Lower lobe of right lung (tissue), 2 donors: ENCODE measurements at regions not wholly inside any gene's neighbourhood (a gene's known extent, or its start where the extent isn't known, plus 50 kb on each side); places are given as distances from the start of the nearest gene placed in this dataset.

ENCODE experiments used
- ATAC-seq, 2 donors: fragments of 200-7000 bp; cut with Tn5 transposase; one replicate each; pipeline ENCODE4 v1.9.1; 2020 to 2022; ENCODE audit warnings: mild to moderate bottlenecking in 2 of 2, moderate library complexity in 2 of 2
- DNase-seq: peaks from one replicate; pipeline ENCODE4 v3.0.0-alpha.2; 2020
- H3K27ac ChIP-seq: fragments of 200-600 bp; one replicate; pipeline ENCODE4 v1.8.0; 2022
- H3K27me3 ChIP-seq: fragments of 200-600 bp; one replicate; pipeline ENCODE4 v1.8.0; 2022; ENCODE audit warnings: low read depth
- H3K36me3 ChIP-seq: fragments of 200-600 bp; one replicate; pipeline ENCODE4 v1.8.0; 2022; ENCODE audit warnings: mild to moderate bottlenecking
- H3K4me1 ChIP-seq: fragments of 200-600 bp; one replicate; pipeline ENCODE4 v1.8.0; 2022
- H3K4me3 ChIP-seq: fragments of 200-600 bp; one replicate; pipeline ENCODE4 v1.8.0; 2022; ENCODE audit warnings: mild to moderate bottlenecking
- H3K9me3 ChIP-seq: fragments of 200-600 bp; one replicate; pipeline ENCODE4 v1.8.0; 2022
- CTCF ChIP-seq: fragments of 200-600 bp; IDR thresholded peaks from one replicate; pipeline ENCODE4 v1.8.0; 2022; ENCODE audit warnings: antibody characterized with exemption, mild to moderate bottlenecking
- intact Hi-C: fragments of 100-400 bp; cut with DNase I; formaldehyde crosslinking; loops from one replicate; pipeline ENCODE4 v1.11.0; 2022
- donor health status: DM: no; HTN: yes; CAD: no; lungs with severe emphysema.

- Histone ChIP-seq H3K4me1 (no peaks in the 10 kb centered on the region), H3K27ac (no peak overlapping the region), H3K4me3 (no peak overlapping the region), H3K27me3 (no peaks in the 10 kb centered on the region), H3K36me3 (no peaks in the 10 kb centered on the region), H3K9me3 (no peaks in the 10 kb centered on the region)
- intact Hi-C loops, result no loop called here
- DNase-seq, result no peak
- no peak for ATAC-seq
- TF ChIP-seq CTCF, result no peak
Observed at GRCh38 chr2:181770150-181770549, 89.8 kb upstream of the NEUROD1 start.

GRCh38 chr2:181771356-181771755 is 91.0 kb upstream of the NEUROD1 start:
- Histone ChIP-seq H3K9me3 (no peaks in the 10 kb centered on the region), H3K27me3 (no peaks in the 10 kb centered on the region), H3K27ac (no peak overlapping the region), H3K4me3 (no peak overlapping the region), H3K4me1 (no peaks in the 10 kb centered on the region), H3K36me3 (no peaks in the 10 kb centered on the region)
- TF ChIP-seq CTCF, result no peak
- DNase-seq, result no peak
- intact Hi-C loops, result no loop called here
- no peak for ATAC-seq

GRCh38 chr2:181772334-181772733 is 92.0 kb upstream of the NEUROD1 start:
- no peaks in the 10 kb centered on the region for H3K36me3 ChIP-seq
- no peaks in the 10 kb centered on the region for H3K4me1 ChIP-seq
- H3K27me3 ChIP-seq, result no peaks in the 10 kb centered on the region
- DNase-seq, result no peak
- intact Hi-C loops, result no loop called here
- TF ChIP-seq CTCF, result no peak
- no peak for ATAC-seq
- no peak overlapping the region for H3K27ac ChIP-seq
- no peak overlapping the region for H3K4me3 ChIP-seq
- H3K9me3 ChIP-seq, result no peaks in the 10 kb centered on the region

GRCh38 chr2:181772777-181773176 is 92.5 kb upstream of the NEUROD1 start:
- Histone ChIP-seq H3K4me1 (no peaks in the 10 kb centered on the region), H3K4me3 (no peak overlapping the region), H3K27me3 (no peaks in the 10 kb centered on the region), H3K36me3 (no peaks in the 10 kb centered on the region), H3K9me3 (no peaks in the 10 kb centered on the region), H3K27ac (no peak overlapping the region)
- TF ChIP-seq CTCF, result no peak
- intact Hi-C loops, result no loop called here
- no peak for DNase-seq
- no peak for ATAC-seq

GRCh38 chr2:181774685-181775084 is 94.4 kb upstream of the NEUROD1 start:
- no peaks in the 10 kb centered on the region for H3K36me3 ChIP-seq
- H3K27me3 ChIP-seq, result no peaks in the 10 kb centered on the region
- no peak overlapping the region for H3K27ac ChIP-seq
- H3K4me3 ChIP-seq, result no peak overlapping the region
- intact Hi-C loops, result no loop called here
- ATAC-seq (no peak), DNase-seq (no peak)
- no peaks in the 10 kb centered on the region for H3K9me3 ChIP-seq
- peaks cover 6% of the 10 kb centered on the region for H3K4me1 ChIP-seq
- TF ChIP-seq CTCF, result no peak

- TF ChIP-seq CTCF, result no peak
- Histone ChIP-seq H3K4me1 (peaks cover 15% of the 10 kb centered on the region), H3K4me3 (no peak overlapping the region), H3K36me3 (no peaks in the 10 kb centered on the region), H3K9me3 (no peaks in the 10 kb centered on the region), H3K27me3 (no peaks in the 10 kb centered on the region), H3K27ac (no peak overlapping the region)
- DNase-seq (no peak), ATAC-seq (no peak)
- intact Hi-C loops, result no loop called here
Observed at GRCh38 chr2:181776336-181776735, 96.0 kb upstream of the NEUROD1 start.
